PC-3 (cell line): ENCODE measurements at regions not wholly inside any gene's neighbourhood (a gene's known extent, or its start where the extent isn't known, plus 50 kb on each side); places are given as distances from the start of the nearest gene placed in this dataset.

Experiments
- EZH2phosphoT487 ChIP-seq: fragments of 300-600 bp; sonication (generic); IDR thresholded peaks from 2 replicates; pipeline ENCODE4 v1.6.1; 2018; ENCODE audit warnings: mild to moderate bottlenecking, antibody characterized with exemption, low read length, borderline replicate concordance
- TF ChIP-seq, protein P1 (sequence below): fragments of 300-600 bp; sonication (generic); conservative IDR thresholded peaks from 2 replicates; pipeline ENCODE4 v1.5.1; 2017; ENCODE audit warnings: antibody characterized with exemption, low read depth, mild to moderate bottlenecking, low read length

DNA sequence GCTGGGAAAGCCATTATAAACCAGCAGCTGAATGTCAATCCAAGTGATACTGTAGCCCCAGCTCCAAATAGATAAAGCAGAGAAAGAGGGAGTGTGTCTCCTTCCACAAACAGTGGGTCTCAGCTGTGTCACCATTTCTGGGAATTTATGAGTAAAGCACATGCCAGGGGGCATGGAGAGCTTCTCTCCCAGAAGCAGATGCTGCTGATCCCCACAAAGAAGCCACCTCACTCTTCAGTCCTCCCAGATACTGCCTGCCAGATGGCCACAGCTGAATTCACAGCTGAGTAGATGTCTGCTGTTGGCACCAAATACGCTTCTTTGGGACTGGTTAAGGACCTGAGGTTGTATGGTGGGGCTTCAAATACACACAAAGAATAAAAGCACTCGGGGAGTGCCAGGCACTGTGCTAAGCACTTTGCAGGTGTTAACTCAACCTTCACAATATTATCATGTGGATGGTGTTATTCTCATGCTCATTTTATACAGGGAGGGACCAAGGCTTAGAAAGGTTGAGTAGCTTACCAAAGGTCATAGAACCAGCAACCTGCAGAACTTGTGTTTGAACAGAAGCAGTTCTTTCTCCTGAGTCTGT, 298.3 kb downstream of the CDH11 start:
- TF ChIP-seq, protein P1, sequence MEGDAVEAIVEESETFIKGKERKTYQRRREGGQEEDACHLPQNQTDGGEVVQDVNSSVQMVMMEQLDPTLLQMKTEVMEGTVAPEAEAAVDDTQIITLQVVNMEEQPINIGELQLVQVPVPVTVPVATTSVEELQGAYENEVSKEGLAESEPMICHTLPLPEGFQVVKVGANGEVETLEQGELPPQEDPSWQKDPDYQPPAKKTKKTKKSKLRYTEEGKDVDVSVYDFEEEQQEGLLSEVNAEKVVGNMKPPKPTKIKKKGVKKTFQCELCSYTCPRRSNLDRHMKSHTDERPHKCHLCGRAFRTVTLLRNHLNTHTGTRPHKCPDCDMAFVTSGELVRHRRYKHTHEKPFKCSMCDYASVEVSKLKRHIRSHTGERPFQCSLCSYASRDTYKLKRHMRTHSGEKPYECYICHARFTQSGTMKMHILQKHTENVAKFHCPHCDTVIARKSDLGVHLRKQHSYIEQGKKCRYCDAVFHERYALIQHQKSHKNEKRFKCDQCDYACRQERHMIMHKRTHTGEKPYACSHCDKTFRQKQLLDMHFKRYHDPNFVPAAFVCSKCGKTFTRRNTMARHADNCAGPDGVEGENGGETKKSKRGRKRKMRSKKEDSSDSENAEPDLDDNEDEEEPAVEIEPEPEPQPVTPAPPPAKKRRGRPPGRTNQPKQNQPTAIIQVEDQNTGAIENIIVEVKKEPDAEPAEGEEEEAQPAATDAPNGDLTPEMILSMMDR: no peak
- TF ChIP-seq EZH2phosphoT487: no peak
